ENCODE measurements at regions not wholly inside any gene's neighbourhood (a gene's known extent, or its start where the extent isn't known, plus 50 kb on each side); places are given as distances from the start of the nearest gene placed in this dataset.

- no peak overlapping the region for H3K27ac ChIP-seq
- DNase-seq (ENCODE audit: low read depth, low spot score), result no peak
Observed at GRCh38 chr7:17590221-17590620, 291.8 kb downstream of the AHR start.

GRCh38 chr7:17593819-17594419 is 295.5 kb downstream of the AHR start:
- no peak overlapping the region for H3K27ac ChIP-seq
- no peak for DNase-seq (ENCODE audit: low read depth, low spot score)

GRCh38 chr7:17595546-17595945 is 297.1 kb downstream of the AHR start:
- no peak for DNase-seq (ENCODE audit: low read depth, low spot score)
- H3K27ac ChIP-seq, result no peak overlapping the region

- DNase-seq (ENCODE audit: low read depth, low spot score), result no peak
- H3K27ac ChIP-seq, result peak overlapping the region; percentile 99
Observed at GRCh38 chr7:17598305-17598704, 299.9 kb downstream of the AHR start.

GRCh38 chr7:17598846-17599245 is 300.4 kb downstream of the AHR start:
- peak overlapping the region; percentile 99 for H3K27ac ChIP-seq
- DNase-seq (ENCODE audit: low read depth, low spot score), result peak; percentile 75

- H3K27ac ChIP-seq, result peak overlapping the region; percentile 99
- DNase-seq (ENCODE audit: low read depth, low spot score), result peak; percentile 60
Observed at GRCh38 chr7:17599733-17600339, 301.4 kb downstream of the AHR start.

GRCh38 chr7:17600340-17600752 is 301.9 kb downstream of the AHR start:
- peak; percentile 96 for DNase-seq (ENCODE audit: low read depth, low spot score)
- H3K27ac ChIP-seq, result peak overlapping the region; percentile 99

- no peak for DNase-seq (ENCODE audit: low read depth, low spot score)
- peak overlapping the region; percentile 99 for H3K27ac ChIP-seq
Observed at GRCh38 chr7:17601921-17602320, 303.5 kb downstream of the AHR start.

GRCh38 chr7:17608114-17608833 is 309.8 kb downstream of the AHR start:
- DNase-seq (ENCODE audit: low read depth, low spot score), result no peak
- H3K27ac ChIP-seq, result peak overlapping the region; percentile 2

- no peak for DNase-seq (ENCODE audit: low read depth, low spot score)
- H3K27ac ChIP-seq, result no peak overlapping the region
Observed at GRCh38 chr7:17611611-17612010, 313.2 kb downstream of the AHR start.

- no peak overlapping the region for H3K27ac ChIP-seq
- no peak for DNase-seq (ENCODE audit: low read depth, low spot score)
Observed at GRCh38 chr7:17613338-17614041, 315.0 kb downstream of the AHR start.

- DNase-seq (ENCODE audit: low read depth, low spot score), result no peak
- H3K27ac ChIP-seq, result no peak overlapping the region
Observed at GRCh38 chr7:17617380-17617779, 318.9 kb downstream of the AHR start.

GRCh38 chr7:17617857-17618651 is 319.6 kb downstream of the AHR start:
- no peak for DNase-seq (ENCODE audit: low read depth, low spot score)
- no peak overlapping the region for H3K27ac ChIP-seq

GRCh38 chr7:17618652-17618974 is 320.2 kb downstream of the AHR start:
- H3K27ac ChIP-seq, result no peak overlapping the region
- DNase-seq (ENCODE audit: low read depth, low spot score), result no peak

- no peak for DNase-seq (ENCODE audit: low read depth, low spot score)
- no peak overlapping the region for H3K27ac ChIP-seq
Observed at GRCh38 chr7:17619196-17619818, 320.9 kb downstream of the AHR start.

GRCh38 chr7:17620566-17620965 is 319.7 kb downstream of the SNX13 start:
- no peak for DNase-seq (ENCODE audit: low read depth, low spot score)
- no peak overlapping the region for H3K27ac ChIP-seq

GRCh38 chr7:17622451-17622850 is 317.8 kb downstream of the SNX13 start:
- DNase-seq (ENCODE audit: low read depth, low spot score), result no peak
- no peak overlapping the region for H3K27ac ChIP-seq

- H3K27ac ChIP-seq, result no peak overlapping the region
- DNase-seq (ENCODE audit: low read depth, low spot score), result no peak
Observed at GRCh38 chr7:17623546-17624185, 316.6 kb downstream of the SNX13 start.

- peak overlapping the region; percentile 6 for H3K27ac ChIP-seq
- DNase-seq (ENCODE audit: low read depth, low spot score), result no peak
Observed at GRCh38 chr7:17624379-17624778, 315.9 kb downstream of the SNX13 start.
